Natural killer cell (primary cell): ENCODE measurements at regions not wholly inside any gene's neighbourhood (a gene's known extent, or its start where the extent isn't known, plus 50 kb on each side); places are given as distances from the start of the nearest gene placed in this dataset.

Experiments used
- ATAC-seq, 3 donors: fragments of 150-1000 bp in 2 of 3; fragments of 200-7000 bp in 1 of 3; cut with Tn5 transposase; 1 replicate in 1 of 3; 2 replicates in 2 of 3; pipeline ENCODE4 v1.10.0; 2021; ENCODE audit warnings: mild to moderate bottlenecking in 2 of 3, moderate library complexity in 2 of 3
- DNase-seq, 2 donors: peaks; one replicate each; pipeline versions ENCODE4 v3.0.0 to v3.0.0-alpha.2; 2013 to 2021; ENCODE audit warnings: mixed read lengths in 1 of 2
- H3K27ac ChIP-seq: one replicate; pipeline ENCODE4 v1.5.1; 2013; ENCODE audit warnings: mild to moderate bottlenecking, low read length
- H3K27me3 ChIP-seq: one replicate; pipeline ENCODE4 v1.6.1; 2013; ENCODE audit warnings: low read length; ENCODE audit not compliant: control insufficient read depth, insufficient read depth
- H3K36me3 ChIP-seq: one replicate; pipeline ENCODE4 v1.6.1; 2013; ENCODE audit warnings: low read length; ENCODE audit not compliant: control insufficient read depth, insufficient read depth
- H3K4me1 ChIP-seq: one replicate; pipeline ENCODE4 v1.6.1; 2013; ENCODE audit warnings: low read length; ENCODE audit not compliant: control insufficient read depth, insufficient read depth
- H3K4me3 ChIP-seq: one replicate; pipeline ENCODE4 v1.5.1; 2013; ENCODE audit warnings: low read length
- H3K9me3 ChIP-seq: one replicate; pipeline ENCODE4 v1.6.1; 2013; ENCODE audit warnings: low read length; ENCODE audit not compliant: control insufficient read depth, insufficient read depth
- H3K27ac Mint-ChIP-seq, 2 donors: one replicate each; pipeline ENCODE4 v1.8.0; 2022; ENCODE audit warnings: mild to moderate bottlenecking in 2 of 2, mixed read lengths in 2 of 2, moderate library complexity in 1 of 2
- H3K27me3 Mint-ChIP-seq, 2 donors: one replicate each; pipeline ENCODE4 v1.8.0; 2022; ENCODE audit warnings: low read depth in 2 of 2, mixed read lengths in 2 of 2
- H3K36me3 Mint-ChIP-seq: one replicate; pipeline ENCODE4 v1.8.0; 2022; ENCODE audit warnings: mixed read lengths
- H3K4me1 Mint-ChIP-seq, 2 donors: one replicate each; pipeline ENCODE4 v1.8.0; 2022; ENCODE audit warnings: mixed read lengths in 2 of 2
- H3K4me3 Mint-ChIP-seq: one replicate; pipeline ENCODE4 v1.8.0; 2022; ENCODE audit warnings: mild to moderate bottlenecking, moderate library complexity, mixed read lengths
- H3K9me3 Mint-ChIP-seq, 2 donors: one replicate each; pipeline ENCODE4 v1.8.0; 2022; ENCODE audit warnings: mixed read lengths in 2 of 2
- WGBS: methylation state at CpG from one replicate; pipeline ENCODE4 v1.1.7; 2013; ENCODE audit warnings: missing lambda C conversion rate; ENCODE audit not compliant: insufficient coverage; 5-methylcytosine and 5-hydroxymethylcytosine counted together
- intact Hi-C: fragments of 100-400 bp; cut with micrococcal nuclease; formaldehyde crosslinking; loops from one replicate; pipeline ENCODE4 v1.14.2; 2022
- TF ChIP-seq, protein P1 (sequence below): fragments of 200-600 bp; IDR thresholded peaks from one replicate; pipeline ENCODE4 v1.8.0; 2022; ENCODE audit warnings: antibody characterized with exemption

- Histone ChIP-seq H3K9me3 (no peaks in the 10 kb centered on the region), H3K4me1 (no peaks in the 10 kb centered on the region), H3K27ac (no peak overlapping the region), H3K36me3 (no peaks in the 10 kb centered on the region), H3K4me3 (no peak overlapping the region), H3K27me3 (no peaks in the 10 kb centered on the region)
- Mint-ChIP-seq H3K9me3 (peaks cover 9 to 17% of the 10 kb centered on the region in 2 donors), H3K36me3 (no peaks in the 10 kb centered on the region), H3K4me1 (no peaks in the 10 kb centered on the region), H3K27ac (no peak overlapping the region), H3K4me3 (no peak overlapping the region), H3K27me3 (no peaks in the 10 kb centered on the region)
- TF ChIP-seq, protein P1, sequence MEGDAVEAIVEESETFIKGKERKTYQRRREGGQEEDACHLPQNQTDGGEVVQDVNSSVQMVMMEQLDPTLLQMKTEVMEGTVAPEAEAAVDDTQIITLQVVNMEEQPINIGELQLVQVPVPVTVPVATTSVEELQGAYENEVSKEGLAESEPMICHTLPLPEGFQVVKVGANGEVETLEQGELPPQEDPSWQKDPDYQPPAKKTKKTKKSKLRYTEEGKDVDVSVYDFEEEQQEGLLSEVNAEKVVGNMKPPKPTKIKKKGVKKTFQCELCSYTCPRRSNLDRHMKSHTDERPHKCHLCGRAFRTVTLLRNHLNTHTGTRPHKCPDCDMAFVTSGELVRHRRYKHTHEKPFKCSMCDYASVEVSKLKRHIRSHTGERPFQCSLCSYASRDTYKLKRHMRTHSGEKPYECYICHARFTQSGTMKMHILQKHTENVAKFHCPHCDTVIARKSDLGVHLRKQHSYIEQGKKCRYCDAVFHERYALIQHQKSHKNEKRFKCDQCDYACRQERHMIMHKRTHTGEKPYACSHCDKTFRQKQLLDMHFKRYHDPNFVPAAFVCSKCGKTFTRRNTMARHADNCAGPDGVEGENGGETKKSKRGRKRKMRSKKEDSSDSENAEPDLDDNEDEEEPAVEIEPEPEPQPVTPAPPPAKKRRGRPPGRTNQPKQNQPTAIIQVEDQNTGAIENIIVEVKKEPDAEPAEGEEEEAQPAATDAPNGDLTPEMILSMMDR = no peak
- no peak for DNase-seq
- intact Hi-C loops = no loop called here
- 70% methylated on average over 2 of the region's 2 CpGs for WGBS
- no peak for ATAC-seq
These were observed 455.8 kb upstream of the PRMT6 start for GRCh38 chr1:106600626-106601025.

DNA sequence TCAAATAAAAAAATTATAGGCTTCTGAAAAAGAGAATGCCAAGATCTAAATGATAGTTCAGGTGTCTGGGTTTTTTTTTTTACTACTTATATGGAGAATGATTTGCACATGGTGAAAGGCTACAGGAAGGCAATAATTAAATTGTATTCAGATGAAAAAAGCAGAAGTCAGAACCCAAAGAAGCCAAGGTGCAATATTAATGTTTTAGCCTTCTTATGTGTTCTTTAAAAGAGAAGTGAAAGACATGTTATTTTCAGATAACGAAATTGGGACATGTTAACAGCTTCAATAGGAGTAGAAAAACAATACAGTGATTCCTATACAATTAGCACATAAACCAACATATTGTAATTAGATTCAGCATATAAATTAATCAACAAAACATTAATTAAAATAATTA, 452.9 kb upstream of the PRMT6 start:
- H3K36me3 Mint-ChIP-seq = no peaks in the 10 kb centered on the region
- no peak overlapping the region for H3K4me3 ChIP-seq
- H3K27ac ChIP-seq = no peak overlapping the region
- H3K27ac Mint-ChIP-seq = no peak overlapping the region
- no peaks in the 10 kb centered on the region for H3K27me3 Mint-ChIP-seq
- TF ChIP-seq, protein P1 = no peak
- H3K9me3 Mint-ChIP-seq = peaks cover 7 to 21% of the 10 kb centered on the region in 2 donors
- H3K4me1 Mint-ChIP-seq = no peaks in the 10 kb centered on the region
- DNase-seq = no peak
- no peaks in the 10 kb centered on the region for H3K27me3 ChIP-seq
- no CpG with 5 or more reads among the region's 1 CpG for WGBS
- no peak for ATAC-seq
- intact Hi-C loops = no loop called here
- H3K36me3 ChIP-seq = no peaks in the 10 kb centered on the region
- no peaks in the 10 kb centered on the region for H3K4me1 ChIP-seq
- H3K4me3 Mint-ChIP-seq = no peak overlapping the region
- no peaks in the 10 kb centered on the region for H3K9me3 ChIP-seq

GRCh38 chr1:106608841-106609240, 447.6 kb upstream of the PRMT6 start:
- H3K27ac ChIP-seq = no peak overlapping the region
- H3K4me3 ChIP-seq = no peak overlapping the region
- Mint-ChIP-seq H3K36me3 (no peaks in the 10 kb centered on the region), H3K9me3 (peaks cover 9 to 19% of the 10 kb centered on the region in 2 donors), H3K27ac (no peak overlapping the region), H3K27me3 (no peaks in the 10 kb centered on the region), H3K4me3 (no peak overlapping the region), H3K4me1 (no peaks in the 10 kb centered on the region)
- H3K4me1 ChIP-seq = no peaks in the 10 kb centered on the region
- no peak for ATAC-seq
- DNase-seq = no peak
- H3K9me3 ChIP-seq = no peaks in the 10 kb centered on the region
- TF ChIP-seq, protein P1 = no peak
- no peaks in the 10 kb centered on the region for H3K36me3 ChIP-seq
- intact Hi-C loops = no loop called here
- H3K27me3 ChIP-seq = no peaks in the 10 kb centered on the region

DNA sequence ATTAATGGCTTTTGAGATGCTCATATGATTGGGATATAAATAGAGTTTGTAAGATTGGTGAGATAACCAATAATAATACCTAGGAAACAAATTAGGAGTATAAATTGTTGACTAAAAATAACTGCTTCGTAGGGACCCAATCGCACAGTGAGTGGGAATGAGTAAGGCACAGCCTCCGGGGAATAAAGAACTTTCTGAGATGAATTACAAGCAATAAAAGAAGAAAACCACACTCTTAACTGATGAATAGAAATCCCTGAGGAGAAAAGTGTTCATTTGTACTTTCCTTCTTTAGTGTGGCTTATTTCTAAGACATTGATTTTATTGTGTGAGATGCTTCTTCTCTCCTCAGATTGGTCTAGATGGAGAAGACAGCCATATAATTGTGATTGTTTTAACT, 443.4 kb upstream of the PRMT6 start:
- no CpG with 5 or more reads among the region's 3 CpGs for WGBS
- H3K27me3 ChIP-seq = no peaks in the 10 kb centered on the region
- intact Hi-C loops = no loop called here
- H3K27me3 Mint-ChIP-seq = no peaks in the 10 kb centered on the region
- peaks cover 6 to 16% of the 10 kb centered on the region in 2 donors for H3K9me3 Mint-ChIP-seq
- H3K4me3 Mint-ChIP-seq = no peak overlapping the region
- no peak overlapping the region for H3K27ac Mint-ChIP-seq
- no peak overlapping the region for H3K27ac ChIP-seq
- no peaks in the 10 kb centered on the region for H3K4me1 ChIP-seq
- no peaks in the 10 kb centered on the region for H3K9me3 ChIP-seq
- H3K4me1 Mint-ChIP-seq = no peaks in the 10 kb centered on the region
- TF ChIP-seq, protein P1 = no peak
- no peak overlapping the region for H3K4me3 ChIP-seq
- no peaks in the 10 kb centered on the region for H3K36me3 ChIP-seq
- no peak for DNase-seq
- no peaks in the 10 kb centered on the region for H3K36me3 Mint-ChIP-seq
- no peak for ATAC-seq
